Thyroid gland (tissue), 4 donors: ENCODE measurements at regions not wholly inside any gene's neighbourhood (a gene's known extent, or its start where the extent isn't known, plus 50 kb on each side); places are given as distances from the start of the nearest gene placed in this dataset.

Source experiments
- DNase-seq, 2 donors: peaks; one replicate each; pipeline ENCODE4 v3.0.0-alpha.2; 2019
- H3K27ac ChIP-seq, 3 donors: fragments of 200-600 bp; sonication (generic); 1 replicate in 2 of 3; 2 replicates in 1 of 3; pipeline ENCODE4 v1.5.1; 2016 to 2019; ENCODE audit warnings: mild to moderate bottlenecking in 1 of 3, moderate library complexity in 1 of 3
- H3K27me3 ChIP-seq: fragments of 200-600 bp; sonication (generic); one replicate; pipeline ENCODE4 v1.5.1; 2019
- H3K36me3 ChIP-seq, 2 donors: fragments of 200-600 bp; sonication (generic); one replicate each; pipeline ENCODE4 v1.5.1; 2016 to 2019
- H3K4me1 ChIP-seq, 2 donors: fragments of 200-600 bp; sonication (generic); one replicate each; pipeline ENCODE4 v1.5.1; 2017 to 2019
- H3K4me3 ChIP-seq, 3 donors: fragments of 200-600 bp; sonication (generic); replicated peaks in 1 of 3; 1 replicate in 2 of 3; 2 replicates in 1 of 3; pipeline ENCODE4 v1.5.1; 2016; ENCODE audit warnings: mild to moderate bottlenecking in 1 of 3
- H3K9me3 ChIP-seq: fragments of 200-600 bp; sonication (generic); one replicate; pipeline ENCODE4 v1.5.1; 2017
- CTCF ChIP-seq, 6 experiments: fragments of 200-600 bp in 3 of 6; fragments of 450-650 bp in 3 of 6; sonication (generic) in 3 of 6; IDR thresholded peaks; one replicate each; pipeline ENCODE4 v1.5.1; 2016 to 2019; ENCODE audit warnings: antibody characterized with exemption in 6 of 6, mild to moderate bottlenecking in 2 of 6, inconsistent platforms in 1 of 6, moderate library complexity in 1 of 6
- POLR2A ChIP-seq, 2 donors: fragments of 450-650 bp; IDR thresholded peaks; one replicate each; pipeline ENCODE4 v1.6.1; 2017; ENCODE audit warnings: antibody characterized with exemption in 2 of 2, mild to moderate bottlenecking in 2 of 2, moderate library complexity in 1 of 2
- WGBS, 2 donors: methylation state at CpG; one replicate each; pipeline ENCODE4 v1.1.5; 2017; 5-methylcytosine and 5-hydroxymethylcytosine counted together
- intact Hi-C: fragments of 100-400 bp; cut with DNase I; formaldehyde crosslinking; loops from one replicate; pipeline ENCODE4 v1.15.1; 2023

- Histone ChIP-seq H3K27me3 (no peaks in the 10 kb centered on the region), H3K36me3 (no peaks in the 10 kb centered on the region), H3K9me3 (no peaks in the 10 kb centered on the region), H3K4me3 (no peak overlapping the region), H3K4me1 (peaks cover 0 to 9% of the 10 kb centered on the region in 2 donors), H3K27ac (no peak overlapping the region)
- intact Hi-C loops, result no loop called here
- DNase-seq, result no peak
- TF ChIP-seq CTCF (IDR thresholded peaks at IDR 0.05) (no peak), POLR2A (IDR thresholded peaks at IDR 0.05) (no peak)
- WGBS, 2 donors, result 82 to 91% methylated on average over 18 of the region's 18 CpGs
These were observed 142.5 kb upstream of the L3MBTL4 start for GRCh38 chr18:6557057-6557769.

DNA sequence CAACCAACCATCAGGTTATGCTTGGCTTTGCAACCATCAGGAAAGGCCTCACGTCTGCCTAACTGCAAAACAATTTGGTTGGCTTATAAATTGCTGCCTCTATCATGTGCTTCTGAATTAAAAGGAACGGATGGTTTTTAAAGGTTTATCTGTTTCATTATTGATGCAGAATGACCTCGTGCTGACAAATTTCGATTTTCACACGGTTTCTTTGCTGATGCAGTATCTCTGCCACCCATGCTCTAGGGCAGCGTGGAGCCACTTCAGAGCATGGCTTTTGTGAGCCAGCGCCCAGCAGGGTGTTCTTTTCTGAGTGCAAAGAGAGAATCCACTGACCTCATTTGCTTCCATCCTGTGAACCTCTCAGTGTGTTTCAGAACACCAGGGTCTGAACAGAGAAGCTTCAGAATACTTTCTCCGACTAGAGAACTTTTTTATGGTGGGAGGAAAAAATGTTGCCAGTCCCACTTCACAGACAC, 143.1 kb upstream of the L3MBTL4 start:
- Histone ChIP-seq H3K36me3 (no peaks in the 10 kb centered on the region), H3K4me3 (no peak overlapping the region), H3K4me1 (peaks cover 0 to 9% of the 10 kb centered on the region in 2 donors), H3K27me3 (no peaks in the 10 kb centered on the region), H3K9me3 (no peaks in the 10 kb centered on the region), H3K27ac (no peak overlapping the region)
- intact Hi-C loops, result no loop called here
- TF ChIP-seq POLR2A (IDR thresholded peaks at IDR 0.05), result no peak
- TF ChIP-seq CTCF (IDR thresholded peaks at IDR 0.05), result no peak
- DNase-seq, result no peak
- 79 to 85% methylated on average over 8 of the region's 8 CpGs for WGBS, 2 donors

- Histone ChIP-seq H3K4me1 (peaks cover 0 to 9% of the 10 kb centered on the region in 2 donors), H3K4me3 (no peak overlapping the region), H3K27ac (no peak overlapping the region), H3K36me3 (no peaks in the 10 kb centered on the region), H3K27me3 (no peaks in the 10 kb centered on the region), H3K9me3 (no peaks in the 10 kb centered on the region)
- no peak for TF ChIP-seq POLR2A (IDR thresholded peaks at IDR 0.05)
- no peak for TF ChIP-seq CTCF (IDR thresholded peaks at IDR 0.05)
- WGBS, 2 donors, result 70 to 77% methylated on average over 7 of the region's 7 CpGs
- intact Hi-C loops, result no loop called here
- no peak for DNase-seq
These were observed 143.9 kb upstream of the L3MBTL4 start for GRCh38 chr18:6558446-6559156.

GRCh38 chr18:6559296-6559695, 144.6 kb upstream of the L3MBTL4 start:
- intact Hi-C loops, result no loop called here
- TF ChIP-seq CTCF (IDR thresholded peaks at IDR 0.05) (no peak), POLR2A (IDR thresholded peaks at IDR 0.05) (no peak)
- H3K4me1 ChIP-seq, result peaks cover 0 to 9% of the 10 kb centered on the region in 2 donors
- H3K4me3 ChIP-seq, result no peak overlapping the region
- H3K27ac ChIP-seq, result no peak overlapping the region
- 69 to 90% methylated on average over 1 of the region's 1 CpG for WGBS, 2 donors
- H3K36me3 ChIP-seq, result no peaks in the 10 kb centered on the region
- no peaks in the 10 kb centered on the region for H3K9me3 ChIP-seq
- DNase-seq, result no peak
- H3K27me3 ChIP-seq, result no peaks in the 10 kb centered on the region

DNA sequence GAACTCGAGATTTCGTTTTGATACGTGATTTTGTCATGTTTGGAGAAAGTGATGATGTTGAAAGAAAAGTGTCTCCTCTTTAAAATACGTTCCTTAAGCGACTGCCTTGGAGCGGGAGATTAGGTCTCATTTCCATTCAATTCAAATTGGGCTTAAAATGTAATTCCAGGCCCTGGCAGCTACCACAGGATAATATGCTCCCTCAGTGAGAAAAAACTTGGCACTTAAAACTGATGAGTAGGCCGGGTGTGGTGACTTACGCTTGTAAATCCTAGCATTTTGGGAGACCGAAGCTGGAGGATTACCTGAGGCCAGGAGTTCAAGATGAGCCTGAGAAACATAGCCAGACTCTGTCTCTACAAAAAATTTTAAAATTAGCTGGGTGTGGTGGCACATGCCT, 146.3 kb upstream of the L3MBTL4 start:
- intact Hi-C loops, result no loop called here
- Histone ChIP-seq H3K9me3 (no peaks in the 10 kb centered on the region), H3K36me3 (no peaks in the 10 kb centered on the region), H3K27me3 (no peaks in the 10 kb centered on the region), H3K4me3 (no peak overlapping the region), H3K4me1 (peaks cover 0 to 9% of the 10 kb centered on the region in 2 donors), H3K27ac (peak overlapping the region in 1 of 3 donors; percentile 54)
- DNase-seq, result no peak
- TF ChIP-seq POLR2A (IDR thresholded peaks at IDR 0.05), result no peak
- WGBS, 2 donors, result 90 to 92% methylated on average over 9 of the region's 9 CpGs
